ENCODE measurements at regions not wholly inside any gene's neighbourhood (a gene's known extent, or its start where the extent isn't known, plus 50 kb on each side); places are given as distances from the start of the nearest gene placed in this dataset.

DNA sequence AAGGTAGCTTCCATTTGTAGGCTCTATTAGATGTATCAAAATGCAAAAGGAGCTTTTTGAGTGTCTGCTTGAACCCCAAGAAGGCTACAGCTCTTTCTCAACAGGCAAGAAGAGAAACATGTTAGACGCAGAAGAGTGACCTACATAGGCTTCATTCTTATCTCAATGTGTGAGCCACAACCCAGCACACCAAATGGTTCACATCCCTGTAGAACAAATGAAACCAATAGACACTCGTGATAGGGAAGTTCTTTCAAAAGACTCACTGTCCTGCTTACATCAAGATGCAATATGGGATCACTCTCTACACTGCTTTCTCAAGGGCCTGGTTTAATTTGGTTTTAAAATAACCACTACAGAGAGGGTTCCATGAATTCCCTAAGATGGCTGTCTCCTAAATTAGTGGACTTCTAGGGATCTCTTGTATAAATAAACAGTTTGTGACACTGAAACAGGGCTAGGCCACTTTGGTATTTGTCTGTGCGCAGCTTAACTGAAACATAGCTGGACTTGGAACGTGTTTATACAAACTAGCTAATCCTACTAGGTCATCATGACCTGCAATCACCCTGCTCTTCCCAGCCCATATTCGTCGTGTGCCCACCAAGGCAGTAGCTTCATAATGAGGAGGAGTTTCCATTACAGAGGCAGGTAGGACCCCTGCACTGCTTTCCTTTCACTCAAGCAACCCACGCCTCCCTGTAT, 225.4 kb upstream of the PREP start:
- no peak for DNase-seq

DNA sequence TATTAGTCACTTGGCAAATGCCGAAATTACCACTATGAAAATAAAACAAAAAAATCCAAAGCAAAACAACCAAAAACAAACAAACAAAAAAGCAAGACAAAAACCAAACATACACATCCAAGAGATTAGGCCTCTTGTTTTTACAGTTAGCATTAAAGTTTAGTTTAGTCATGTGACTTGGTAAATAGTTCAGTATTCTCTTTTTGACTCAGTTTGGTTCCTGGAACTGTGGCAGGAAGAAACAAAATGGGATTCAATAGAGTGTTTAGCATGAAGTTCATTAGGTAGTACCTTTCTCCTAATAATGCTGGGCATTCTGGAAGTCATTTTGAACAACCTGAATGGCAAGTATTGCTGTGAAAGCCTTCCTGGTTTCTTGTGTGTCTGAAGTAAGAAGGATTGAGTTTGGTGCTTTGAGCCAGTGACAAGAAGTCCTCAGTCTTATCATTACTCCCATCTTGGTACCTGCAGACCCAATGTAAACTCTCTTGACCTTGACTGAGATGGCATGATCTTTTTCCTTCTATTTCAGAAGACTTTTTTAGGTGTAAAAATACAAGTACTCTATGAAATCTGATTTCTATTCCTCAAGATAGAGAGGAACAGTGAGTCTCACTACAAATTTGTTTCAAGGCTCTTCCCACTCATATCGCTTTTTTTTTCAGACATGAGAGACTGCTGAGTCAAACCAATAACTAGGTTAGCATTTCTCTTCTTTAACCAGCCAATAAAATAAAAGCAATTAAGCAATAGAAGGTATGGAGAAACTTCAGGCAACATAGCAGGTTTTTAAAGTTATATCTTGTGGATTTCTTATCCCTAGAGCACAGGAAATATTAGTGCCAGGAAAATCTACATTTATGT, 223.6 kb upstream of the PREP start:
- DNase-seq = no peak

DNA sequence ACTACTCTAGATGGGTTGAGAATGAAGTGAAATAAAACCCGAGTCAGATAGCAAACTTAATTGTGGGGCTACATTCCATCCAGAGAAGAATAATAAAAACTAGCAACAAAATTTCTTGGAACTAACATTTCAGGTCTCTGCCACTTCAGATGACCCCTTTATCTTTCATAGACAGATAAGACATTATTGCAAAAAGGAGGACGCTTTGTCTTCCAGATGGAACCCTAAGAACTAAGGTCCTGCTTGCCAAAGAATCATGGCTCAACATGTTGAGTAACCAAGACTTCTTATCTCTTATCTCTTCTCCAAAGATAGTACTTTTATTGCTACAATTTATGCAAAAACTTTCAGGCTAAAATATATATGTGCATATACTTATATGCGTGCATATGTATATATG, 221.1 kb upstream of the PREP start:
- DNase-seq = no peak

DNA sequence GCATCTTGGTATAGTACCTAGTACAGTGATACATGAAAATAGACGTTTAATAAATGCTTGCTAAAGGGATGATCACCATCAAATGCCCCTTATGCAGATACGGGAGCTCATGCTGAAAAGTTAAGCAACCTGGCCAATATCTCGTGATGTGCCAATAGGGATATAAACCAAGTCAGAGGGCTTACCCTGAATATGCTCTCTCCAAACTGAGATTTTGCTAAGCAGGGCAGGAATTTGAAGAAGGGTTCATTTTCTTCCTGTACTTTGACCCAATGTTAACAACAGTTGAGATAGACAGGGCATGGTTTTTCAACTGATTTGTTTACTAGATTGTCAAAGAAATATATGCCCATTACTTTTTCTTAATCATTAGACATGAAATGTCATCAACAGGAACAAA, 219.3 kb upstream of the PREP start:
- DNase-seq = no peak

DNA sequence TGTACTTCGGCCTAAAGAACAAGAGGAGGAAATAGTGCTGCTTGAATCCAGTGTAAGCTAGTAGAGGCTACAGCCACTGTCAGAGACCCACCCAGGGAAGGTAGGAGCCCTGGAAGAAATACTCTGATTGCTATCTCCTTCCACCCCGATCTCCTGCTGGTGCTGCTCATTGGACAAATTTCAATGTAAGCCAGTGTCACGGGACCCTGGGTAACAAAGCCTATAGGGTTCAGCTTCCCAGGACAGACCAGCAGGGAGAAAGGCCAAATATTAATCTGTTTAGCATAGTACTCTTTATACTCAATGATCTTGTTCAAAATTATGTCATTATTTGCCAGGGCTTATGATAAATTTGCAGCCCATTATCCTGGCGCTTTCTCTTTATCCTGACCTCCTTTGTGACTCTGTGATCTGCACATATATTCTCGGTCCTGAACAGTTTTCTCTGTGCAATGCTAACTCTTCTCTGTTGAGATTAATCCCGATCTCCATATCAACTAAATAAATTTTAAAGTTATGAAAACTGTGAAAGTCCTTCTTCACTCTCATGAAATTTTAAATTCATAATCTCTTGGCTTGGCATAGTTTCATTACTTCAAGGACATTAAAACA, 218.8 kb upstream of the PREP start:
- DNase-seq = no peak

DNA sequence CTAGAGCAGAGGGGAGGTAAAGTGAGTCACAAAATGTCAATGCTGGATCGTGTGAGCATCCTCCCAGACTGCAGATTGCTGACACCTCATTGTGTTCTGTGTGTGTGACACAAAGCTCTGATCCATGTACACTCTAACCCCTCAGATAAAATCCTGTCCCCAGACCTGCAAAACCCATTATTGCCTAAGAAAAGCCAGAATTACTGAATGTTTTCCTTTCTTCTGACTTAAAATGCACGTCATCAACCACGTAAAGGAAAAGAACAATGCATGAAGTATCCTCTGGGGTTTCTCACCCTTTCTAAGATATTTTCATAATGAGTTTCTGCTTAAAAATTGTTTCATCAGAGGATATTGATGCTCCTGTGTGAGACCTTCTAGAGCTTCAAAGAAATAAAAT, 218.0 kb upstream of the PREP start:
- no peak for DNase-seq

DNA sequence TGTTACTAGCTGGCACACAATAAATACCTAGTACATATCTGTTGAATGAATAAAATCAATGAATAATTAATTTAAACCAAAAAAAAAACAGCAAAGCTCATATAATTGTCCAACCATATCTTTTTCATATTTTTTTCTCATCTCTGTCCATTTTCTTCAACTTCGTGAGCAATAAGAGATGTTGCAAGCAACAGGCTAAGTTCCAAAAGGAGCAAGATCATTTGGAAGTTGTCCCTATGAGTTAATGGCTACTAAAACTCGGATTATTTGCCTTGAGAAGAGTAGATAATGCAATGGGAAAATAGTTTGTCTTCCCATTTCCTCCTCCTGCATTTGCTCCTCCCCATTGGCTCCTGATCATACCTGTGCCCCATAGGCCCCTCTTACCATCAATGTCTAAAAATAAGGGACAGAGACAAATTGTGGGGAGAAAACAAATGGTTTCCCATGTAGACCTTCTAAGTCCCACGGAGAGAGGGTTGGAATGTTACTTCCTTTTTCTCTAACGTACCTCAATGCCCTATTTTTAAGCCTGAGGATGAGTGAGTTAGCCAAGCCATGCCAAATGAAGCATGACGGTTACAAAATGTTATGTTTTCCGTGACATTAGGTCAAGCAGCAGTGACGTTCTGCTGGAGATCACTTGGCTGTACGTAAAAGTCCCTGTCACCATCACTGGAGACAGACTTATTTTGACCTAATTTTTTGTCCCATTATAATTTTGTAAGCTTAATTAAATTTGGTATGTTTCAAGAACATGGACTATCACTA, 217.3 kb upstream of the PREP start:
- DNase-seq = no peak

DNA sequence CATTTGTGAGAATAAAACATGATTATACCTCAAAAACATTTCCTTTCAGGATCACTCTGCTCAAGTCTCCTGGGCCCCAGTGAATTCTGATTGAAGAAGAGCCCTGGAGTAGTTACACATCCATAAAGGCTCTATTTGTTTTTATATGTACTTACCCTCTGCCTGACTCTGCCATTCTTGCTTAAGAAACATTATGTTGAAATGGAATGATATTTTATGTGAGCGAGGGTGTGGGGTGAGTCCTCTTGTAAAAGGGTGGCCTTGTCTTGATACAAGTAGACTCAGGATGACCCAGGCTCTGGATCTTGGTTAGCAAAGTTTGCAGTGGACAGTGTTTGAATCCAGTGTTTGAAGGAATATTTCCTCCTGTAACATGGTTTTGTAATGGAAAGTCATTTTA, 215.4 kb upstream of the PREP start:
- DNase-seq = no peak

DNA sequence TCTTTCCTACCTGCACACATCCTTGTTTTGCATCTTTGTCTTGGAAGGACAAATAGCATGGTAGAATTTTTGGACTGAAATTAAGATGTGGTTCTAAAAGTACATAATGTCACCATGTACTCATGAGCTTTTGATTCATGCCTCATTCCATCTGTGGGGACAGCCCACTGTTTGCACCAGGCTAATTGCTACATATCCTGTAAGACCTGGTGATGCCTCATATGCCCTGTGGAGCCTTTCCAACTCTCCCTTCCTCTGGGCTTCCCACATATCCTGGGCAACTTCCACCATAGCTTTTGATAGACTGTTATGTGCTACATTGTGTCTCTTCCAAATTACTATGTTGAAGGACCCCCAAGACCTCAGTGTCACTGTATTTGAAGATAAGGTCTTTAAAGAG, 213.6 kb upstream of the PREP start:
- no peak for DNase-seq

DNA sequence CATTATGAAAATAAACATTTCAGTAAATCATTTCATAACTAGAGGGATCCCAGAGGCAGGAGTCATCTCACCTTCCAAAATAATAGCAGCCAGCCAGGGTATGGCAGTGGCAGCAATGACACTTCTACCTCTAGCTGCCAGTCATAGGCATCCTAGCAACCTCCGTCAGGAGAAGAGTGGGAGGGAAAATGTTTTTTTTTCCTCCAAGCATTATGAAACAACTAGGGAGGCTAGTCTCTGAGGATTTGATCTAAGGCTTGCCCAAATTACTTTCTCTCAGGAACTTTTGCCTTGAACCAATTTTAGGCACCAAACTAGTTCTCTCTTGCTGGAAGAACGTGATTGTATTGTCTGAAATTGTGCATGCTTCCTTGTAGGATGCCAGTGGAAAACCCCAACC, 208.7 kb upstream of the PREP start:
- DNase-seq = no peak

DNA sequence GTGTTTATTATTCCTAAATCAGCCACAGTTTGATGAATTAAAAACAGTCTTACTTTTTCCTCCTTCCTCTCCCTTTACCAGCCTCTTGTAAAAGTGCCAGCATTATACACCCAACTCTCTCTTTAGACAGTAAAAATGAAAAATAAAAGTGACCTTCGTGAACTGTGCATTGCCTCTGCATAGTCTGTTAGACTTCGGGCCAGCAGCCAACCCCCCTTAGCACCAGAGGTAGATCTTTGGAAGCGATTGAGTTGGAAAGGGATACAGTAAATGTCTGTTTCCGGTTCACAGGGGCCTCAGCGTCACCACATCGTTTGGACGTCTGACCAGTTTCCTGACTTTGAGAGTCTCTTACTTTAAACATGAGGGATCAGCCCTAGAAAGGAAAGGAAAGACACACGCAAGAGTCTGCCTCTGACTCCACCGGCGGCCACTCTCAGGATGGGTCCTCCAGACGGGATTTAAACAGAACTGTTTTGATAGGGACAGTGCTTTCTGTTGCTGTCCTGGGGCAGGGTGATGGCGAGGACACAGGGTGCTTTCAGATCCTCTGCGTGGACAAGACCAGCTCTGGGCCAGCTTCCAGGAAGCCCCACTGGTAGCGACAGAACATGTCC, 206.6 kb upstream of the PREP start:
- no peak for DNase-seq

DNA sequence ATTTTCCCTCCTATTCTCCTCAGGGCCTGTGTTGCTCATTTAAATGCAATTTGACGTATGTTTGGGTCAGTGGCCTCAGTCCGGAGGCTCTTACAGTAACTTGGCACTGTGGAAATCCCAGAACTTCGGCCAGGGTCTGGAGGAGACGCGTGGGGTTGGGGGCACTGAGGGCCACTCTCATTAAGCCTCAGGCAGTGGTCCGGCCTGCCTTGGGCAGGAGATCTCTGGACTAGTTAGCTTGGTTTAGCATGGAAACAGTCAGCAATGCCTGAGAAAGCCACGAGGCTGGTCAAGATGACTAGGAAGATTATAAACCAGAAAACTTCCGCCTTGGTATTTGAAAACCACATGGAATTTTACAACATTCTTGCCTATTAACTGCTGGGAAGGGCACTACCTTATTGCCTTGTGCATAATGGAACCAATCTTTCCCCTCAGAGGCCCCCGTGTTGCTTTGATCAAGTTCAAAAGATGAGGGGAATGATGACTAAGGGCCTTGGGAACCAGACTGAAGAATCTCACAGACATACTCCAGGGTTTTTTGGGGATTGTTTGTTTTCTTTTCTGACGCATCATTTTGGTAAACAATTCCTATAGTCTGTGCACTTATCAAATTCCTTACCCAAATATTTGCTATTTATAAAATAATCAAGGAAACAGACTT, 206.0 kb upstream of the PREP start:
- no peak for DNase-seq

DNA sequence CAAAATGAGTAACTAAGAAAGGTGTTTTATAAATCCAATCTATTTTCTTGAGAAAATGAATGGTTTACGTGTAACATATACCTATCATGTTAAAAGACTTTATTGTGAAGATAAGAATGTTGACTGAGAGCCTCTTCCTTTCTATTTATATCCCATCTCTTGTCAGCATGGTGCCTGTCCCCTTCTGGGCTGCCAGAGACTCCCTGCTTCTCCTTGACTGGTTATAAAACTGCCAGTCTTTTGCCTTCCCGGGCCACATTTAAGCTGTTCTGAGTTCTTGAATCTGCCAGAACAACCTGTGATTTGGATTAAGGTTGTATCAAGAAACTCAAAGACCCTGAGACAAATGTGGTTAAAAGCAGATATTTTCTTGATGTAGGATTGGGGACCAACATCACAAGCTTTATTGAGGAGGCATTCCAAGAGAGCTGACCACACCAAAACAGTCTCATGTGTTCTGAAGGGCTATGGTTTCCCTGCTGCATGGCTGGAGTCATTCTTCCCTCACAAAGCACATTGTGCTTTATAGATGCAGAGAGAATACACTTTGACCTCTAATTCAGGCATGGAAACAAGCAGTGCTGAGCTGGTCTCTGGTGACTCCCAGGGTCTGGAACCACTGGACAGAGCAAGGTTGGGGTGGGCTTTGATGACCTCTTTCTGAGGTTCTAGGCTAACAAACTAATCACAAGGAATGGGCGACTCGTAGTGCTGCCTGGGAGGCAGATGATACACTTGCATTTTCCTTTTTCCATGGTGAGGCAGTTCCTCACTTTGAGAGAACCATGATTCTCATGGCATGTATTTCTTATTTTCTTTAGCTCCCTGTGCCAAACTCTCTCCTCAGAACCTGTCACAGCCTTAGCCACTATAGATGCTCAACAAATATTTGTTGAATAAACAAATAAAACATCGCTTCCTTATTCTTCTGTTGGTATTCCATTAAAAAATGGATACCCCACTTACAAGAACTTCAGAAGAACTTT, 205.0 kb upstream of the PREP start:
- DNase-seq = no peak

DNA sequence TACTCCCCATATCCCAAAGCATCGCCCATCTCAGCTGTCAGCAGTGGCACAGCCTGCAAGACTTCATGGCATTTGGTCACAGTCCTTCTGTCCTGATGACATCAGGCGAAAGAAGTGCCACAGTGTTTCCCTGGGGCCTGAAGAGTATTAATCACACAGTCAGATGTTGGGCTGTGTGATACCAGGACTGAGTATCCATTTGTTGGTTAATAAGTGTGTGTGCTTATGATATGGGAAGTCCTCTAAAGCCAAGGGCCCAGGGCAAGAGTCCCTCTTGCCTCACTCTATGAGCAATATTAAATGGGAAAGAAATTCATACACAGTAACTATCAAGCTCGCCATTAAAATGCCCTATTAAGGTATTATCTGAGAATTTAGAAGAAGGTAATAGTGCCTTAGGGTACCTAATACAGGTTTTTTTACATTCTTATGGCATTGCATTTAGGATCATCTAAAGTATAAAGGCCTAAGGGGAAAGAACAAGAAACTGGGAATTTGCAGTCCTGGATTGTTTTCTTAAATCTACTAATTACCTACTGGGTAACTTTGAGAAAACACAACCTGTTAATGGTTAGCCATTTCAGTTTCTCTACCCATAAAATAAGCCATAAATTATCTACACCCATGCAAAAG, 204.1 kb upstream of the PREP start:
- no peak for DNase-seq

DNA sequence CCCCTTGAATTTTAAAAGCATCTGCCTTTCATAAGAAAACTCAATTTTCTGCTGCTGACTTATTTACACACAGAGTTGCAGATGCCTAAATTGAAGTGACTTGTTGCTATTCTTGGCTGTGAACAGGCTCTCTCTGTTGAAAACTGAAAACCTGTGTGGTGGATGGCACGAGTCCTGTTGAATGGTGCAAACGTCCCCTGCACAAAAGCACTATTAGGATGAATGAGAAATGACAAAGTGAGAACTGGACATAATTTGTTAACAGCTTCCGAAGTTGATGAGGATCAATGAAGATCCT, 201.7 kb upstream of the PREP start:
- no peak for DNase-seq

DNA sequence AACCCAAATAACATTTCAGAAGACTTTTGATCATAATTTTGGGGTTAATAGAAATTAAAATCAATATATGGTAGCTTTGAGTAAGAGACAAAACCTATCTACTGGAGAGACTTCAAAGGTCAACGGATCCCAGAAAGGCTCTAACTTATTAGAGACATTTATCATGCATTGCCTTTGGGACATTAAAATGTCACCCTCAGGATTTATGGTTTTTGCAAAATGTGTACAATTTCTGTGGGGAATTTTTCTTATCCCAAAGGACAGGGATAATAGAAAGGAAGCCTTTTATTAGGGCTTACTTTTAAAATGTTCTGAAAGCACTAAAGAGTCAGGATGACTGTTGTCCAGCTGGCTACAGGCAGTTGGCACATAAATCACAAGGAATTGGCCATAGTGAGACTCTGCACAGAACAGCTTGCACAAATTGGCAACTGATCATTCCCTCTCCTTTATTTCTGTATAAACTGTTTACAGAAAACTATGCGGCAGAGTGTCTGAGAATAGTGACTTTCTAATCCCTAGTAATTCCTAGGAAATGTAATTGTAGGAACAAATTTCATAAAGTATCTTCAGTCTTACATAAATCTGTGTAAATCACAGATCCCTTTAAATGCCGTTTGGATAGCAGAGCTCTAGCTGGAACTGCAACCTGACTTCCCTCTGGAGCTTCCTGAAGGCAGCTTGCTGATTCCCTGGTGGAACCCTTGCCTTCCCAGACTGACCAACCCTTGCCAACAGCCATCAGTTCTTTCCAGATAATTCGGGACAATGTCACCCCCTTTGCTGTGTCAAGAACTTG, 201.1 kb upstream of the PREP start:
- DNase-seq = no peak

DNA sequence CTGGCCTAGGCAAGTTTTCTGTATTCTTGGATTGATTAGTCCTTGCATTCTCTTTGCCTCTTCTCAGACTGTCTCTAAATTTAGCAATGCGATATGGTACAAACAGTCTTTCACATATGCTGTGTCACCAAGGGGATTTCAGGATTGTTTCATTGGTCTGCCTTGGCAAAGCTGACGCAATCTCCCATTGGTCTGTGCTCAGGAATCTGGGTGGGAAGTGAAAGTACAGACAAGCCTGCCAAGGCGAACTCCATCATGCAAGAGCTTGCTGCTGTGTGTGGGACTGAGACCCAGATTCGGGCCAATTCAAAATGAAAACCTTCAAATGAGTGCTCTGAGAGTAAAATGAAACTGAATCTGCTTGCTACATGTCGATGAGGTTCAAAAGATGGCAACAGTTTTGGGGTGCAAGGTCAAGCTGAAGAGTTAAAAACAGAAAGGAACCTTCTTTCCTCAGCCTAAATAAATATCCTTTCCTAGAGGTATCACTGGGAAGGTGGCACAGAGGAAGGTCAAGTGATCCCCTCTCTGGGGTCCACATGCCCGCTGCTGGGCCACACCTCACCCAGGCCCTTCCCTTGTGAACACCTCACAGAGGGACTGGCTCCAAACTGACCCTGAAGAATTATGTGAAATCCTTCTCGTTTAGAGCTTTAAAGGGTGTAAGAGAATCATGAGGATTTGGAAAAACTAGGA, 198.8 kb upstream of the PREP start:
- peak; percentile 32 to 36 for DNase-seq

DNA sequence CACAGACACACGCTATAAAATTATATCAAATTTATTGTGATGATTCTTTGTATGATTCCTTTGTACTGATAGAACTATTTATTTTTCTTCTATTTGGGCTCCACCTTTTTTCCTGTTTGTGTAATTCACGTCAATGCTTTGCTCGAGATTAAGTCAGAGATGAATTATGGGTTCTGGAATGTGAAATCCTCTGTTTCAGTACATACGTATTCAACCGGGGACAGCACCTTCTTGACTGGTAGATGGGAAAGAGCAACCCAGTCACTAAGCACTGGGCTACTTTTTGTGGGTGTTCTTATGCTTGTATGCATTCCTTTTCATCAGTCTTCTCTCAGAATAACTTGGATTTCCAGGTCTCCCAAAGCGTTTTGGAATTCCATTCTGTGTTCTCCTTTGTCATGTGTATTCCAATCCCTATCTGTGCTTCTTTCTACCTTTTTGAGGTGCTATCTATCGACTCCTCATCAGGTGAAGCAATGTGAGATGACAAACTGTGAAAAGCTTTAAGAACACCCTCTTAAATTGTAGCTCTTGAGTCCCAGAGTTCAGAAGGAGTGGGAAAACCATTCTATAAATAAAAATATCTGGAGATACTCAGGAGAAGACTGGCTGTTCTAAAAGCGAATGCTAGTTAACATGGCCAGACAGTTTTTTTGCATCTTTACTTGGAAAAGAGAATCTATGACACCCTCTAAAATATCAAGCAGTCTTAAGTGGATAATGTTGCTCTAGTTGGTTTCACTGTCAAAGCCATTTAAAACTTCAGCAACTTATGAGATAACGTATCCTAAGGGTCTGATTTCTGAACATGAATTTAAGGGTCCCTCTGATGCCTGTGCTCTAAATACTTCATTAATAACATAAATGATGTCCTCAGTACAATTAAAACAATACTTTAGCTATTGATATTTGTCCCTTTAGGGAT, 197.7 kb upstream of the PREP start:
- no peak for DNase-seq
